HepG2 (cell line): ENCODE measurements at regions not wholly inside any gene's neighbourhood (a gene's known extent, or its start where the extent isn't known, plus 50 kb on each side); places are given as distances from the start of the nearest gene placed in this dataset.

Source experiments
- EZH2 ChIP-seq: conservative IDR thresholded peaks from 2 replicates; pipeline ENCODE4 v1.6.1; 2012; ENCODE audit warnings: mild to moderate bottlenecking, low read depth, low read length, moderate library complexity
- REL ChIP-seq: sonication (generic); formaldehyde crosslinking; conservative IDR thresholded peaks from 2 replicates; pipeline ENCODE4 v1.8.0; 2022; ENCODE audit warnings: mild to moderate bottlenecking, missing genetic modification reagents, moderate library complexity
- TF ChIP-seq, protein P1 (sequence below): sonication (generic); formaldehyde crosslinking; IDR thresholded peaks from 2 replicates; pipeline ENCODE4 v1.5.0; 2020; ENCODE audit warnings: mild to moderate bottlenecking, missing genetic modification reagents, moderate library complexity

DNA sequence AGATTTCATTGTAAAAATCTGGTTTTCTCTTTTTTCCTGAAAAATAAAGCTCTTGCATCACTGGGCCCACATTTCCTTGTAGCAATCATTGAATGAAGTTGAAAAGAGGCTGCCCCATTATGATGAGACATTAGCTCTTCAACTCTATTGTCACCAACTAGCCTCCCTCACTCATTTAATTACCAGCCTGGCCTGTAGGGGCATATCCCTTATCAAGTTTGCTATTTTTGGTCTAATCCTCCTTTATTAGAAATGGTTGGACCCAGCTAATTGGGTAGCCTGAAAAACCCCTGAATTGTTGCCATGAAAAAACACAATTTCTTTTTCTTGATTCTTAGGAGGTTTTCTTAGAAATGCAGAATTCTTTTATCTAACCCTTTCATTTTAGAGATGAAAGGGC lies 164.6 kb upstream of the CASK start:
- no peak for TF ChIP-seq EZH2
- TF ChIP-seq REL (CRISPR knock-in tag), result no peak
- TF ChIP-seq, protein P1, sequence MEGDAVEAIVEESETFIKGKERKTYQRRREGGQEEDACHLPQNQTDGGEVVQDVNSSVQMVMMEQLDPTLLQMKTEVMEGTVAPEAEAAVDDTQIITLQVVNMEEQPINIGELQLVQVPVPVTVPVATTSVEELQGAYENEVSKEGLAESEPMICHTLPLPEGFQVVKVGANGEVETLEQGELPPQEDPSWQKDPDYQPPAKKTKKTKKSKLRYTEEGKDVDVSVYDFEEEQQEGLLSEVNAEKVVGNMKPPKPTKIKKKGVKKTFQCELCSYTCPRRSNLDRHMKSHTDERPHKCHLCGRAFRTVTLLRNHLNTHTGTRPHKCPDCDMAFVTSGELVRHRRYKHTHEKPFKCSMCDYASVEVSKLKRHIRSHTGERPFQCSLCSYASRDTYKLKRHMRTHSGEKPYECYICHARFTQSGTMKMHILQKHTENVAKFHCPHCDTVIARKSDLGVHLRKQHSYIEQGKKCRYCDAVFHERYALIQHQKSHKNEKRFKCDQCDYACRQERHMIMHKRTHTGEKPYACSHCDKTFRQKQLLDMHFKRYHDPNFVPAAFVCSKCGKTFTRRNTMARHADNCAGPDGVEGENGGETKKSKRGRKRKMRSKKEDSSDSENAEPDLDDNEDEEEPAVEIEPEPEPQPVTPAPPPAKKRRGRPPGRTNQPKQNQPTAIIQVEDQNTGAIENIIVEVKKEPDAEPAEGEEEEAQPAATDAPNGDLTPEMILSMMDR (CRISPR knock-in tag), result no peak
